GM21423 (cell line): ENCODE measurements at regions not wholly inside any gene's neighbourhood (a gene's known extent, or its start where the extent isn't known, plus 50 kb on each side); places are given as distances from the start of the nearest gene placed in this dataset.

Experiments
- ATAC-seq: cut with Tn5 transposase; IDR thresholded peaks from one replicate; pipeline ENCODE4 v1.9.1; 2021; ENCODE audit warnings: mild to moderate bottlenecking, moderate library complexity; ENCODE audit not compliant: unreplicated experiment

- ATAC-seq = no peak
These were observed 171.7 kb downstream of the ATPSCKMT start for GRCh38 chr5:10077791-10078545.

GRCh38 chr5:10073441-10074104, 176.1 kb downstream of the ATPSCKMT start:
- ATAC-seq = no peak

GRCh38 chr5:10069637-10070313, 179.9 kb downstream of the ATPSCKMT start:
- ATAC-seq = no peak

GRCh38 chr5:10065428-10066000, 184.2 kb downstream of the ATPSCKMT start:
- ATAC-seq = no peak

- ATAC-seq = no peak
These were observed 185.0 kb downstream of the ATPSCKMT start for GRCh38 chr5:10064546-10065195.

- ATAC-seq = no peak
These were observed 185.7 kb downstream of the ATPSCKMT start for GRCh38 chr5:10063997-10064396.

GRCh38 chr5:10059980-10060379, 189.7 kb downstream of the ATPSCKMT start:
- no peak for ATAC-seq

- no peak for ATAC-seq
These were observed 190.1 kb downstream of the ATPSCKMT start for GRCh38 chr5:10059556-10059955.

GRCh38 chr5:10057356-10057755, 192.3 kb downstream of the ATPSCKMT start:
- no peak for ATAC-seq

- ATAC-seq = no peak
These were observed 193.4 kb downstream of the ATPSCKMT start for GRCh38 chr5:10056228-10056760.

GRCh38 chr5:10049858-10050455, 199.7 kb downstream of the ATPSCKMT start:
- no peak for ATAC-seq

- ATAC-seq = no peak
These were observed 203.0 kb downstream of the ATPSCKMT start for GRCh38 chr5:10046676-10047075.

- ATAC-seq = no peak
These were observed 204.3 kb downstream of the ATPSCKMT start for GRCh38 chr5:10045376-10045775.

- no peak for ATAC-seq
These were observed 213.4 kb downstream of the ATPSCKMT start for GRCh38 chr5:10036136-10036815.

- ATAC-seq = no peak
These were observed 215.7 kb downstream of the ATPSCKMT start for GRCh38 chr5:10034001-10034400.

- ATAC-seq = no peak
These were observed 217.9 kb downstream of the ATPSCKMT start for GRCh38 chr5:10031817-10032216.

GRCh38 chr5:10030219-10030831, 219.4 kb downstream of the ATPSCKMT start:
- no peak for ATAC-seq

- ATAC-seq = no peak
These were observed 226.2 kb downstream of the ATPSCKMT start for GRCh38 chr5:10023494-10023893.

- ATAC-seq = no peak
These were observed 228.4 kb downstream of the ATPSCKMT start for GRCh38 chr5:10021248-10021647.
